CD4-positive, alpha-beta T cell treated with Interferon gamma for 1 hour (primary cell): ENCODE measurements at regions not wholly inside any gene's neighbourhood (a gene's known extent, or its start where the extent isn't known, plus 50 kb on each side); places are given as distances from the start of the nearest gene placed in this dataset.
A peak's percentile ranks its signal among the peaks of the same experiment; 100 is the strongest.
"Not testable (repeated sequence)": the region's sequence is repeated elsewhere in the genome, so short reads cannot be mapped to it uniquely, and the experiment has no call there.

Source experiments
- DNase-seq: peaks from one replicate; pipeline ENCODE4 v3.0.0-alpha.2; 2020

DNA sequence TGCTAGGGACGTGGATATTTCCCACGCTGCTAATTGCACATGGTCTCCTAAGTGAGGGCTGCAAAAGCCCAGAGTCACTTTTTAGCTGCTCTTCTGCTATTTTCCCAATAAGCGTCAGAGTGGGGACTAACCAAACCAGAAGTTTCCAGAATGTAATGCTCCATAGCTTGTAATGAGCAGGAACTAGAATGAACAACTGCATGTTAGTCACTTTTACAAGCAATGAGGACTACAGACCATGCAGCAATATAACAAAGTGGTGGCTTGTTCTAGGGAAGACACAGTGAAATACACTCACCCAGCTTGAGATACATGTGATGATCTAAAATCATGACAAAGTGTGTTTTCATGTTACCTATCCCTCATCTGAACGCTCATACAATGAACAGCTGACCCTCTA is 314.1 kb upstream of the SGK1 start:
- no peak for DNase-seq

- no peak for DNase-seq
Observed at GRCh38 chr6:134631398-134631924, 313.5 kb upstream of the SGK1 start.

GRCh38 chr6:134630508-134631121 is 312.7 kb upstream of the SGK1 start:
- DNase-seq, result peak; percentile 28

- no peak for DNase-seq
Observed at GRCh38 chr6:134628154-134628553, 310.2 kb upstream of the SGK1 start.

DNA sequence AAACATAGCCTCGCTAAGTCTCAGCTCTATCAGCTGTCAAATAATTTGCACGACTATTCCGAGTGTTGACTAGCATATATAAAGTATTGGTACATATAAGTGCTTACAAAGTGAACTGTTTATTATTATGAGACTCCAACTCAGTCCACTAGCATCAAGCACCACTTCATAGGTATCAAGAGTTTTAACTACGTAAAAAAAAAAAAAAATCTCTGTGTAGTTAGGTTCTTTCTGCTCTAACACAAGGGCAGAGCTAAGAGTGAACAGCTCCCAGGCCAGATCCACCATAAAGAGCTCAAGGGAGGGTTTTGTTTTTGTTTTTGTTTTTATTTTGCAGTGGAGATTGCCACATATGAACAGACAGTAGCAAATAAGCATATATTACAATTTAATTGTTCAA is 309.8 kb upstream of the SGK1 start:
- no peak for DNase-seq

GRCh38 chr6:134626589-134626988 is 308.7 kb upstream of the SGK1 start:
- no peak for DNase-seq

DNA sequence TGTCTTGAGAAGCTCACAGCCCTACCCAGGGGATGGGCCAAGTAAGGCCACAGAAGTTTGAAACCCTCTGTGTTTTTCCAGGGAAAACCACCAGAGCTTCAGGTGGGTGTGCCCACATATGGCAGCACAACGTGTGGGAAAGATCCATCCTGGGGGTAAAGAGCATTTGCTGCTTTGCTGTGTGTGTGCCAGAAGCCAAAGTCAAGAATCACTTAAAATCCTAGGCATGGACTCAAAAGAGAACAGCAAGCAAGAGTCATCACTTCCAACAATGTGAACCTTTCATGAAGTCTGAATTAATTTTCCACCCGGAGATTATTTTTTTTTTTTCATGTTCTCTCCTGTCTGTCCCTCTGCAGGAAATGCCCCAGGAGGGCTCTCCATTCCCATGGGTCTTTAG is 308.2 kb upstream of the SGK1 start:
- DNase-seq, result no peak

GRCh38 chr6:134624781-134625180 is 306.9 kb upstream of the SGK1 start:
- DNase-seq, result no peak

- no peak for DNase-seq
Observed at GRCh38 chr6:134623401-134623800, 305.5 kb upstream of the SGK1 start.

DNA sequence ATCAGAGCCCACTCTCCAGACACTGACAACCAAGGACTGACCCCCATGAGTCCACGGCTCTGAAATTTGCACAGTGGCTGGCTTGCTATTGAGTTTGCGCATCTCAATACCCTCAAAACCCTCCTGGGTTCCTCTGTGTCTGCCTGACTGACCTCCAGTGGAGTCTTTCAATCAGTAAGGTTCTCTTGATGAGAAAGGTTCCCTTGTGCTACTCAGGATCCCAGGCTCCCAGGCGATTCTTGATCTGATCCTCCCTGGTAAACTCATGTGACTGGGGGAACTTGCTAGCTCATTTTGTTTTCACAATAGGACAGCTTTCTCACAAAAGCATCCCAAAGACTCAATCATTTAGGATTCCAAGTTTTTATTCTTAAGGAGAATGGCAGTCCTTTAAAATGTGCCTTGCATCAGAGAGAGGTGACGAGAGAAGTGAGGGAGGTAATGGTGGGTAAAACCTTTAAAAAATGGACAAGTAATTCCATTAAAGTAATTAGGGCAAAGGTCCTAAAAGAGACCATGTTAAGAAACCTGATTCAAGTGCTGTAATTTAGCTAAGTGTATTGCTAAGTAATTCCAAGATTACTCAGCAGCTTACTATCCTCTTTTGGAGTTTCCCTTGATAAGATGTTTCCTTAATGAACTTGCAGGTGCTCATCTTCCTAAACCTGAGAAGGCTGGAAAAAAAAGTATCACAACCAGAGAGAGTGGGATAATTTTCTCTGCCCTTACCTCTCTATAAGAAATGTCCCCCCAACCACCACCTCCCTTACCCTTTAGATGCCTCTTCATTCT is 304.7 kb upstream of the SGK1 start:
- DNase-seq, result no peak

DNA sequence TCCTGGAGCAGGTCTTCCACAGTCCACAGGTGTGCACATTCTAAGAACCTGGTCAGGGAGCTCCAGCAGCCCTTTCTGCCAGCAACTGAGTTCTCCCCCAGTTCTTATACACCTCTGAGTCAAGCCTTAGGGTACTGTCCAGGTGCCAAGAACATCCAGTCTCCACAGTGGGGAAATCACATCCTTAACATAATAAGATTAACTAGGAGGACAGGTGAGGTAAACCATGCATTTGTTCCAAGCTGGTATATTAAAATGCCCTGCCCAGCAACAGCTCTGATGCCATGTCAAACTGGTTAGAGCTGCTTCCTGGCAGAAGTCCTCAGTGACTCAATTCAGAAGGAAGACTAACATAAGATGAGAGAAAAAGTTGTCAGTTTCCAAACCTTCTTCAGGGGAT is 303.9 kb upstream of the SGK1 start:
- DNase-seq, result no peak

DNA sequence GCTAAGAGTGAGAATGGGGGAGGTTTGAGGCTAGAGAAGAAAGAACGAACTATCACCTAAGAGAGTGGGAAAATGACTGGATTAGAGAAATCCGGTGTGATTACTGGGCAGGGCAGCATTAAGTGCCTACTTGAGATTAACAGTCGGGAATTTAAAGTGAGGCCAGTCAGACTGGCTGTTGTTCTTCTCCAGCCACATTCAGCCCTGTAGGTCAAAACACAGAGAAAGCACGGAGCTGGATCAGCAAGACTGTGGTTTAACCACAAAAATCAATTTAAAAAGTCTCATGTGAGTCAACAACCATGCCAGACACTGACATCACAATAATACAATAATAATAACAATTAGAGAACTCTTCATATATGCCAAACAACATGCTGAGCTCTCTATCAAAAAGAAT is 301.9 kb upstream of the SGK1 start:
- no peak for DNase-seq

DNA sequence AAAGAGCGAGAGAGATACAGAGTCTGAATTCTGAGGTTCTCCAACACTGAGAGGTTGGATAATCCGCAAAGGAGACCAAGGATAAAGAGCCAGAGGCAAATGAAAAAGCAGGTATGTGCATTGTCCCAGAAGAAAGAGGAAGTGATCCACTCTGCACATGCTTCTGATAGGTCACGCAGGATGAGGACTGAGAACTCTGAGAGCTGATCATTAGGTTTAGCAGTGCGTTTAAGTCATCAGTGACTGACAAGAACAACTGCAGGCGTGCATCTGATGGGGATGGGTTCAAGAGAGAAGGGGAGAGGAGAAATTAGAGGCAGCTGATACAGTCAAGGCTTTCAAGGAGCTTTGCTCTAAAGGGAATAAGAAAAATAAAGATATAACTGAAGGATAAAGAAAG is 301.2 kb upstream of the SGK1 start:
- no peak for DNase-seq

DNA sequence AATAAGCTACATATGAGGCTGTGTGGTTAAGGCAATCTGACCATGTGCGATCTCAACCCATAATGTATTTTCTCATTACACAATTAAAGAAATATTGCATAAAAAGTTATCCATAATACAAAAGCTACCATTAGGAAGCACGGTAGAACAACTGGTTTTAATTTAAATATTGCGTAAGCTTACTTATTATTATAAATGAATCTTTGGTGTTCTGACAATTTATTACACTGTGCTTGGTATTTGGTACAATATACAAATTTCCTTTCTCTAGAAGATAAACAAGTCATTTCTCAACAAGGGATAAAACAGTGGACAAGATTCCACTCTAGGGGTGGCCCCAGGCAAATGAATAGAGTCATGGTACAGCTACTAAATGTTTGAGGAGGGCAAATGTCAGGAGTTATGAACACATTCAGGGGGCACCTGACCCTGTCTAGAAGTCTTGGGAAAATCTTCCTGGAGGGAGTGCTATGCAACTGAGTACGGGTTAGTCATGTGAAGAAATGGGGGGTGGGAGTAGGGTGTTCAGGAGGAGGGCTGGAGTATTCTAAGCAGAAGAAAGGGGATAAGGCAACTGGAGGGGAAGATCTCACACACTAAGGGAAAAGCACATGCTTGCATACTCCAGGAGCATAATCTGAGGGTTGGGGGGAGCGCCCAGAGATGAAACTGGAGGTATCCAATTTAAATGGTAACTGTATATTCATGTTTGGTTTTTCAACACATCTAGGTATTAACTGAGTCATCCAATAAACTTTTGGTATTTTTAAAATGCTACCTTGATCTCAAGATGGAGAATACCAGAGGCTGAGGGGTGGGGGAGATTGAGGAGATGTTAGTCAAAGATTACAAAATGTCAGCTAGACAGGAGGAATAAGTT is 296.9 kb upstream of the SGK1 start:
- no peak for DNase-seq

GRCh38 chr6:134612128-134612527 is 294.2 kb upstream of the SGK1 start:
- DNase-seq, result not testable (repeated sequence)

- DNase-seq, result no peak
Observed at GRCh38 chr6:134610411-134610810, 292.5 kb upstream of the SGK1 start.

GRCh38 chr6:134609716-134610261 is 291.9 kb upstream of the SGK1 start:
- DNase-seq, result no peak

DNA sequence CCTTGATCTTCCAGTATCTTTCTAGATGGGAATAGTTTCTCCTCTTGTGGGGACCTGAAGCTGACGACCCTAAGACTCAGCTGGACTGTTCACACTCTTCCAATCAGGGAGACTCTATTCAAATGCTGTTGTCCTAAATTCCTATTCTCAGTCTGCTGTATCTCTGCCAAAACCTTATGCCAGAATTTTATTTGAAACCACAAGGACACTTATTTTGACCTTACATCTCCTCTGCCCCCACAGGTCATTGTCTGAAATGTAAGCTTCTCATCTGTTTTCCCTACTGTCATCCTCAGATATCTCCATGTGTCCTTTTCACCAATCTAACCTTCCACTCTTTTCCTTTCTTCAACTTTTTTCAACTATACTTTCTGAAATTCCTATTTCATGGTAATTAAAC is 289.5 kb upstream of the SGK1 start:
- no peak for DNase-seq

GRCh38 chr6:134605034-134605433 is 287.1 kb upstream of the SGK1 start:
- DNase-seq, result no peak

- no peak for DNase-seq
Observed at GRCh38 chr6:134604014-134604676, 286.2 kb upstream of the SGK1 start.

GRCh38 chr6:134603561-134603960 is 285.6 kb upstream of the SGK1 start:
- DNase-seq, result no peak

GRCh38 chr6:134602123-134602522 is 284.2 kb upstream of the SGK1 start:
- DNase-seq, result no peak

DNA sequence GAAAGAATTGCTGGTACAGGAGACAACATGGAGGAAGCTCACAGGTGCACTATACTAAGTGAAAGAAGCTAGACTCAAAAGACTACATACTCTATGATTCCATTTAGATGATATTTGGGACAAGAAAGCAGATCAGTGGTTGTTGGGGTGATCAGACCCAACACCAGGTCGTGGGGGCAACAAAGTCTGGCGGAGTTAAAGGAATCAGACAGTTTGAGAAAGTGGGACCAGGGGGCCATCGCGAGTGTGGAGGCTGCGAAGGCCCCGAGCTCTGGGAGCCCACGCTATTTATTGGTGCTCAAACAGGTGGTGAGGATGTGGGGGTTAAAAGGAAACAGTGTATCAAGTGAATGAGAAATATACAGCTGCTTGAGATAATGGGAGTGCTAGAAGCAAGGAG is 282.8 kb upstream of the SGK1 start:
- no peak for DNase-seq
